Stimulated activated naive CD8-positive, alpha-beta T cell treated with anti-CD3 and anti-CD28 coated beads, Interleukin-15, amount 100 ng/mL, for 72 hours (primary cell): ENCODE measurements at regions not wholly inside any gene's neighbourhood (a gene's known extent, or its start where the extent isn't known, plus 50 kb on each side); places are given as distances from the start of the nearest gene placed in this dataset.
"Not testable (repeated sequence)": the region's sequence is repeated elsewhere in the genome, so short reads cannot be mapped to it uniquely, and the experiment has no call there.

ENCODE experiments used
- ATAC-seq: fragments of 150-1000 bp; cut with Tn5 transposase; 2 replicates; pipeline ENCODE4 v1.10.0; 2021; ENCODE audit warnings: mild to moderate bottlenecking, moderate library complexity
- DNase-seq, 2 donors: peaks; one replicate each; pipeline ENCODE4 v3.0.0; 2021 to 2022
- H3K27ac Mint-ChIP-seq, 2 donors: one replicate each; pipeline ENCODE4 v1.8.0; 2022; ENCODE audit warnings: mild to moderate bottlenecking in 2 of 2, mixed read lengths in 2 of 2, moderate library complexity in 2 of 2
- H3K27me3 Mint-ChIP-seq: one replicate; pipeline ENCODE4 v1.8.0; 2022; ENCODE audit warnings: mixed read lengths
- H3K4me1 Mint-ChIP-seq: one replicate; pipeline ENCODE4 v1.8.0; 2022; ENCODE audit warnings: mild to moderate bottlenecking, mixed read lengths
- H3K4me3 Mint-ChIP-seq, 2 donors: one replicate each; pipeline ENCODE4 v1.8.0; 2022; ENCODE audit warnings: mild to moderate bottlenecking in 2 of 2, mixed read lengths in 2 of 2, moderate library complexity in 1 of 2
- H3K9me3 Mint-ChIP-seq, 2 donors: one replicate each; pipeline ENCODE4 v1.8.0; 2022; ENCODE audit warnings: mixed read lengths in 2 of 2

GRCh38 chr5:125225424-125225823, 479.0 kb upstream of the ZNF608 start:
- Mint-ChIP-seq H3K27ac (no peak overlapping the region), H3K27me3 (no peaks in the 10 kb centered on the region), H3K4me1 (no peaks in the 10 kb centered on the region), H3K4me3 (no peak overlapping the region), H3K9me3 (peaks cover 0 to 5% of the 10 kb centered on the region in 2 donors)
- DNase-seq (no peak), ATAC-seq (no peak)

GRCh38 chr5:125226825-125227224, 480.4 kb upstream of the ZNF608 start:
- Mint-ChIP-seq H3K27ac (no peak overlapping the region), H3K9me3 (peaks cover 0 to 5% of the 10 kb centered on the region in 2 donors), H3K4me3 (no peak overlapping the region), H3K4me1 (no peaks in the 10 kb centered on the region), H3K27me3 (no peaks in the 10 kb centered on the region)
- no peak for DNase-seq
- no peak for ATAC-seq

- Mint-ChIP-seq H3K9me3 (peaks cover 0 to 5% of the 10 kb centered on the region in 2 donors), H3K27me3 (no peaks in the 10 kb centered on the region), H3K4me1 (no peaks in the 10 kb centered on the region), H3K4me3 (no peak overlapping the region), H3K27ac (no peak overlapping the region)
- DNase-seq (no peak), ATAC-seq (no peak)
Measured at GRCh38 chr5:125227333-125228095, 481.1 kb upstream of the ZNF608 start.

GRCh38 chr5:125228363-125229070, 482.1 kb upstream of the ZNF608 start:
- ATAC-seq (no peak), DNase-seq (no peak)
- H3K9me3 Mint-ChIP-seq: peaks cover 0 to 5% of the 10 kb centered on the region in 2 donors
- H3K27ac Mint-ChIP-seq: no peak overlapping the region
- H3K4me3 Mint-ChIP-seq: no peak overlapping the region
- H3K4me1 Mint-ChIP-seq: no peaks in the 10 kb centered on the region
- H3K27me3 Mint-ChIP-seq: no peaks in the 10 kb centered on the region

- no peak for DNase-seq
- Mint-ChIP-seq H3K9me3 (peaks cover 0 to 5% of the 10 kb centered on the region in 2 donors), H3K27ac (no peak overlapping the region), H3K4me1 (no peaks in the 10 kb centered on the region), H3K4me3 (no peak overlapping the region), H3K27me3 (no peaks in the 10 kb centered on the region)
- no peak for ATAC-seq
Measured at GRCh38 chr5:125229556-125229955, 483.1 kb upstream of the ZNF608 start.

- ATAC-seq (no peak), DNase-seq (no peak)
- H3K27ac Mint-ChIP-seq: no peak overlapping the region
Measured at GRCh38 chr5:125232779-125233230, 486.4 kb upstream of the ZNF608 start.

GRCh38 chr5:125233944-125234343, 487.5 kb upstream of the ZNF608 start:
- no peaks in the 10 kb centered on the region for H3K27me3 Mint-ChIP-seq
- H3K4me3 Mint-ChIP-seq: no peak overlapping the region
- ATAC-seq (no peak), DNase-seq (no peak)
- no peak overlapping the region for H3K27ac Mint-ChIP-seq
- no peaks in the 10 kb centered on the region for H3K9me3 Mint-ChIP-seq
- no peaks in the 10 kb centered on the region for H3K4me1 Mint-ChIP-seq

More at GRCh38 chr5:125232779-125233230, 486.4 kb upstream of the ZNF608 start:
- H3K4me3 Mint-ChIP-seq: no peak overlapping the region
- H3K27me3 Mint-ChIP-seq: no peaks in the 10 kb centered on the region
- no peaks in the 10 kb centered on the region for H3K9me3 Mint-ChIP-seq
- no peaks in the 10 kb centered on the region for H3K4me1 Mint-ChIP-seq

GRCh38 chr5:125236007-125236406, 489.6 kb upstream of the ZNF608 start:
- H3K4me1 Mint-ChIP-seq: no peaks in the 10 kb centered on the region
- ATAC-seq (no peak), DNase-seq (no peak)
- no peaks in the 10 kb centered on the region for H3K27me3 Mint-ChIP-seq
- no peak overlapping the region for H3K27ac Mint-ChIP-seq
- H3K9me3 Mint-ChIP-seq: no peaks in the 10 kb centered on the region
- H3K4me3 Mint-ChIP-seq: no peak overlapping the region

- H3K4me3 Mint-ChIP-seq: no peak overlapping the region
- H3K9me3 Mint-ChIP-seq: peaks cover 2% of the 10 kb centered on the region in 2 donors
- no peaks in the 10 kb centered on the region for H3K4me1 Mint-ChIP-seq
- DNase-seq: no peak
- H3K27ac Mint-ChIP-seq: no peak overlapping the region
- H3K27me3 Mint-ChIP-seq: no peaks in the 10 kb centered on the region
- no peak for ATAC-seq
Measured at GRCh38 chr5:125236981-125237380, 490.5 kb upstream of the ZNF608 start.

- no peak for ATAC-seq
- Mint-ChIP-seq H3K27me3 (no peaks in the 10 kb centered on the region), H3K27ac (no peak overlapping the region), H3K4me3 (no peak overlapping the region), H3K4me1 (no peaks in the 10 kb centered on the region), H3K9me3 (peaks cover 9 to 30% of the 10 kb centered on the region in 2 donors)
- DNase-seq: no peak
Measured at GRCh38 chr5:125244531-125244930, 498.1 kb upstream of the ZNF608 start.

GRCh38 chr5:125245216-125245615, 498.8 kb upstream of the ZNF608 start:
- Mint-ChIP-seq H3K9me3 (peaks cover 9 to 30% of the 10 kb centered on the region in 2 donors), H3K27me3 (no peaks in the 10 kb centered on the region), H3K4me3 (no peak overlapping the region), H3K27ac (no peak overlapping the region), H3K4me1 (no peaks in the 10 kb centered on the region)
- ATAC-seq: no peak
- DNase-seq: no peak

- peaks cover 13 to 37% of the 10 kb centered on the region in 2 donors for H3K9me3 Mint-ChIP-seq
Measured at GRCh38 chr5:125249400-125249799, 503.0 kb upstream of the ZNF608 start.

GRCh38 chr5:125251703-125252102, 505.3 kb upstream of the ZNF608 start:
- ATAC-seq: no peak
- Mint-ChIP-seq H3K4me1 (no peaks in the 10 kb centered on the region), H3K9me3 (peaks cover 16 to 35% of the 10 kb centered on the region in 2 donors), H3K27ac (no peak overlapping the region), H3K4me3 (no peak overlapping the region), H3K27me3 (no peaks in the 10 kb centered on the region)
- DNase-seq: no peak

More at GRCh38 chr5:125249400-125249799, 503.0 kb upstream of the ZNF608 start:
- H3K27ac Mint-ChIP-seq: no peak overlapping the region
- no peaks in the 10 kb centered on the region for H3K4me1 Mint-ChIP-seq
- H3K4me3 Mint-ChIP-seq: no peak overlapping the region
- no peaks in the 10 kb centered on the region for H3K27me3 Mint-ChIP-seq
- no peak for DNase-seq
- no peak for ATAC-seq

GRCh38 chr5:125253634-125254033, 507.2 kb upstream of the ZNF608 start:
- H3K4me3 Mint-ChIP-seq, H3K4me1 Mint-ChIP-seq, H3K27me3 Mint-ChIP-seq, DNase-seq, H3K27ac Mint-ChIP-seq, ATAC-seq: not testable (repeated sequence)
- H3K9me3 Mint-ChIP-seq: peaks cover 16 to 28% of the 10 kb centered on the region in 2 donors

GRCh38 chr5:125254267-125254666, 507.8 kb upstream of the ZNF608 start:
- DNase-seq: no peak
- ATAC-seq: no peak
- Mint-ChIP-seq H3K4me1 (no peaks in the 10 kb centered on the region), H3K4me3 (no peak overlapping the region), H3K27ac (no peak overlapping the region), H3K9me3 (peaks cover 16 to 28% of the 10 kb centered on the region in 2 donors), H3K27me3 (no peaks in the 10 kb centered on the region)

GRCh38 chr5:125256296-125256695, 509.9 kb upstream of the ZNF608 start:
- H3K4me3 Mint-ChIP-seq: no peak overlapping the region
- H3K27ac Mint-ChIP-seq: no peak overlapping the region
- ATAC-seq: no peak
- peaks cover 14 to 24% of the 10 kb centered on the region in 2 donors for H3K9me3 Mint-ChIP-seq
- H3K4me1 Mint-ChIP-seq: no peaks in the 10 kb centered on the region
- no peak for DNase-seq
- no peaks in the 10 kb centered on the region for H3K27me3 Mint-ChIP-seq
